Caco-2 (cell line): ENCODE measurements at regions not wholly inside any gene's neighbourhood (a gene's known extent, or its start where the extent isn't known, plus 50 kb on each side); places are given as distances from the start of the nearest gene placed in this dataset.
"Not testable (repeated sequence)": the region's sequence is repeated elsewhere in the genome, so short reads cannot be mapped to it uniquely, and the experiment has no call there.

ENCODE experiments used
- BruUV-seq: library from RNA; stranded (reverse); fragments of 400-500 nt; replicated peaks from 2 replicates; lab custom pipeline; 2021; lab: Mats Ljungman, UMichigan
- CTCF ChIA-PET: fragments of 300-600 bp; sonication (Branson Sonifier 250); formaldehyde crosslinking; loops from one replicate; lab custom pipeline; 2022; ENCODE audit warnings: antibody characterized with exemption; lab: Charles Lee
- POLR2A ChIA-PET: fragments of 300-600 bp; sonication (Branson Sonifier 250); formaldehyde crosslinking; loops from one replicate; lab custom pipeline; 2022; ENCODE audit warnings: antibody characterized with exemption; lab: Charles Lee
- DNase-seq, 2 experiments: peaks; one replicate each; pipeline versions ENCODE4 v3.0.0 to v3.0.0-alpha.2; 2020 to 2022
- H3K27me3 ChIP-seq: replicated peaks from 2 replicates; pipeline ENCODE4 v1.6.0; 2011; ENCODE audit warnings: low read length; ENCODE audit not compliant: control insufficient read depth, insufficient read depth
- H3K36me3 ChIP-seq: 2 replicates; pipeline ENCODE4 v1.5.1; 2011; ENCODE audit warnings: low read length; ENCODE audit not compliant: control insufficient read depth, insufficient read depth
- H3K4me1 ChIP-seq: fragments of 250-450 bp; sonication (Bioruptor Pico); 2 replicates; pipeline ENCODE4 v1.5.1; 2020; ENCODE audit warnings: mild to moderate bottlenecking
- H3K4me3 ChIP-seq: 2 replicates; pipeline ENCODE4 v1.5.1; 2011; ENCODE audit warnings: low read depth, mild to moderate bottlenecking, control low read depth, low read length
- H3K9me3 ChIP-seq: fragments of 250-450 bp; sonication (Bioruptor Pico); 2 replicates; pipeline ENCODE4 v1.5.1; 2020; ENCODE audit warnings: mild to moderate bottlenecking, moderate library complexity
- H3K27ac Mint-ChIP-seq: one replicate; pipeline ENCODE4 v1.8.0; 2022; ENCODE audit warnings: mixed read lengths; ENCODE audit not compliant: unreplicated experiment
- H3K27me3 Mint-ChIP-seq: one replicate; pipeline ENCODE4 v1.8.0; 2022; ENCODE audit warnings: mixed read lengths; ENCODE audit not compliant: insufficient read depth, unreplicated experiment
- H3K36me3 Mint-ChIP-seq: one replicate; pipeline ENCODE4 v1.8.0; 2022; ENCODE audit warnings: mild to moderate bottlenecking, mixed read lengths; ENCODE audit not compliant: insufficient read depth, unreplicated experiment
- H3K4me1 Mint-ChIP-seq: one replicate; pipeline ENCODE4 v1.8.0; 2022; ENCODE audit warnings: low read depth, mixed read lengths; ENCODE audit not compliant: unreplicated experiment
- H3K4me3 Mint-ChIP-seq: one replicate; pipeline ENCODE4 v1.8.0; 2022; ENCODE audit warnings: mild to moderate bottlenecking, moderate library complexity, mixed read lengths; ENCODE audit not compliant: unreplicated experiment
- H3K9me3 Mint-ChIP-seq: one replicate; pipeline ENCODE4 v1.8.0; 2022; ENCODE audit warnings: mixed read lengths; ENCODE audit not compliant: unreplicated experiment
- CTCF ChIP-seq, 2 experiments: fragments of 200-600 bp in 1 of 2; IDR thresholded peaks; 1 replicate in 1 of 2; 2 replicates in 1 of 2; pipeline versions ENCODE4 v1.5.1 to v1.8.0; 2011 to 2022; ENCODE audit warnings: antibody characterized with exemption in 1 of 2, control low read depth in 1 of 2, inconsistent platforms in 1 of 2, low read depth in 1 of 2, low read length in 1 of 2, mild to moderate bottlenecking in 1 of 2, moderate library complexity in 1 of 2; ENCODE audit not compliant: insufficient read depth in 1 of 2, severe bottlenecking in 1 of 2, unreplicated experiment in 1 of 2
- intact Hi-C: fragments of 100-400 bp; cut with micrococcal nuclease; formaldehyde crosslinking; loops from one replicate; pipeline ENCODE4 v1.10.0; 2022; ENCODE audit not compliant: unreplicated experiment

GRCh38 chr4:127463883-127464282 is 168.9 kb upstream of the INTU start:
- Mint-ChIP-seq H3K36me3 (no peaks in the 10 kb centered on the region), H3K27ac (no peak overlapping the region), H3K4me1 (no peaks in the 10 kb centered on the region), H3K4me3 (no peak overlapping the region), H3K9me3 (peaks cover 9% of the 10 kb centered on the region), H3K27me3 (peaks cover 6% of the 10 kb centered on the region)
- no peaks in the 10 kb centered on the region for H3K36me3 ChIP-seq
- BruUV-seq, result no TSS peak
- intact Hi-C loops, result no loop called here
- DNase-seq, result no peak
- no peaks in the 10 kb centered on the region for H3K27me3 ChIP-seq
- ChIA-PET POLR2A (no interaction called here), CTCF (no interaction called here)
- H3K4me1 ChIP-seq, result no peaks in the 10 kb centered on the region
- no peaks in the 10 kb centered on the region for H3K9me3 ChIP-seq
- no peak for TF ChIP-seq CTCF (IDR thresholded peaks at IDR 0.05; ENCODE audit: insufficient read depth in 1 of 2, low read depth in 1 of 2, low read length in 1 of 2, severe bottlenecking in 1 of 2, unreplicated experiment in 1 of 2)
- H3K4me3 ChIP-seq, result no peak overlapping the region

- H3K9me3 ChIP-seq, result no peaks in the 10 kb centered on the region
- TF ChIP-seq CTCF (IDR thresholded peaks at IDR 0.05; ENCODE audit: insufficient read depth in 1 of 2, low read depth in 1 of 2, low read length in 1 of 2, severe bottlenecking in 1 of 2, unreplicated experiment in 1 of 2), result no peak
- H3K36me3 ChIP-seq, result no peaks in the 10 kb centered on the region
- ChIA-PET CTCF (no interaction called here), POLR2A (no interaction called here)
- Mint-ChIP-seq H3K4me3 (no peak overlapping the region), H3K36me3 (no peaks in the 10 kb centered on the region), H3K9me3 (no peaks in the 10 kb centered on the region), H3K27ac (no peak overlapping the region), H3K4me1 (no peaks in the 10 kb centered on the region), H3K27me3 (peaks cover 3% of the 10 kb centered on the region)
- H3K4me3 ChIP-seq, result no peak overlapping the region
- BruUV-seq, result no TSS peak
- no peak for DNase-seq
- no peaks in the 10 kb centered on the region for H3K4me1 ChIP-seq
- H3K27me3 ChIP-seq, result no peaks in the 10 kb centered on the region
- intact Hi-C loops, result no loop called here
Measured at GRCh38 chr4:127469542-127469941, 163.2 kb upstream of the INTU start.

- no peak for DNase-seq
- no peak overlapping the region for H3K4me3 ChIP-seq
- Mint-ChIP-seq H3K4me1 (no peaks in the 10 kb centered on the region), H3K36me3 (no peaks in the 10 kb centered on the region), H3K9me3 (no peaks in the 10 kb centered on the region), H3K4me3 (no peak overlapping the region), H3K27ac (no peak overlapping the region), H3K27me3 (peaks cover 3% of the 10 kb centered on the region)
- BruUV-seq, result no TSS peak
- no peaks in the 10 kb centered on the region for H3K36me3 ChIP-seq
- ChIA-PET CTCF (no interaction called here), POLR2A (no interaction called here)
- no peaks in the 10 kb centered on the region for H3K4me1 ChIP-seq
- no peaks in the 10 kb centered on the region for H3K9me3 ChIP-seq
- no peak for TF ChIP-seq CTCF (IDR thresholded peaks at IDR 0.05; ENCODE audit: insufficient read depth in 1 of 2, low read depth in 1 of 2, low read length in 1 of 2, severe bottlenecking in 1 of 2, unreplicated experiment in 1 of 2)
- no peaks in the 10 kb centered on the region for H3K27me3 ChIP-seq
- intact Hi-C loops, result loop anchor here (5.0 kb wide), 1 partner anchor 718 kb away; no protein-coding TSS in a partner anchor
Measured at GRCh38 chr4:127469959-127470809, 162.6 kb upstream of the INTU start.

GRCh38 chr4:127478271-127478670 is 154.5 kb upstream of the INTU start:
- H3K4me3 ChIP-seq, DNase-seq, H3K27me3 ChIP-seq, H3K27ac Mint-ChIP-seq, CTCF ChIA-PET, H3K9me3 ChIP-seq, H3K4me3 Mint-ChIP-seq, POLR2A ChIA-PET, H3K36me3 Mint-ChIP-seq, H3K4me1 Mint-ChIP-seq, H3K9me3 Mint-ChIP-seq, H3K4me1 ChIP-seq, BruUV-seq, H3K27me3 Mint-ChIP-seq, H3K36me3 ChIP-seq: not testable (repeated sequence)
- intact Hi-C loops, result loop anchor here (2.0 kb wide), 1 partner anchor 77 kb away; no protein-coding TSS in a partner anchor
